ENCODE measurements at regions not wholly inside any gene's neighbourhood (a gene's known extent, or its start where the extent isn't known, plus 50 kb on each side); places are given as distances from the start of the nearest gene placed in this dataset.
A peak's percentile ranks its signal among the peaks of the same experiment; 100 is the strongest.
"Not testable (repeated sequence)": the region's sequence is repeated elsewhere in the genome, so short reads cannot be mapped to it uniquely, and the experiment has no call there.

DNA sequence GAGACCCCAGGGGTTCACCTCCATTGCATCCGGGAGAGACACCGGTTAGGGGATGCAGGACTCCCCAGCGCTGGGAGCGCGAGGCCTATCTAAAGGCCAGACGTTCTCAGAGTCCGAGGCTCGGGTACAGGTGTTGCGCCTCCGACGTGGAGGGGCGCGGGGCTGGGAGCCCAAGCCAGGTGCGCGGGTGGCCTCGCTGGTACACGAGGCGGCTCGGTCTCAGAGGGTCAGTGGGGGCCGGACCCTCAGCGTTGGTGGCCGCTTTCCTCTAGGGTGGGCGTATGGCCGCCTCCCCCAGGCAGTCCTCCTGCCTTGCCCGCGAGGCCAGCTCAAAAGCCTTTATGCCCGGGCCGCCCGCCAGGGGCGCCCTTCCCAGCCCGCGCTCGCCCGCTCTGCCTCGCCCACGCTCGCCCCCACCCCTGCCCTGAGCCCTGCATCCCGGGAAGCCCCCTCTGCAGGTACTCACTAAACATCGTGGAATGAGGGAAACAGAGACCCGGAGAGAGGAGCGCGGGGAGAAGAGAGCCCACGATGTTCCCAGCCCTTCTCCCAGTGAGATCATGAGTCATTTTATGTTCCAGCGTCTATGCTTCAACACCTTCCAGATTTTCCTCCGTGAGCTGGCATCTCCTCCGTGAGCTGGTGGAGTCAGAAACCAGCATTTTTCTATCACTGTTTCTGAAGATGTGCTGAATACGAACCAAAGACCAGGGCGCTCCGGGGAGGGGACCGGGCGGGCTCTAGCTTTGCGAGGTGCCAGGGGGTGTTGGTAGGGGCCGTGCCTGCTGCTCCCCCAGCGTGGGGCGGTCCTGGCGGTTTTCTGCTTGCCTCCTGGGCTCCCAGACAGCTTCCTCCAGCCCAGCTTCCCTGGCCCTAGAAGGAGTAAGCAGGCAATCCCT, 73.8 kb downstream of the DIO3 start:
- no peak for DNase-seq

- no peak for DNase-seq
Observed at GRCh38 chr14:101635749-101636560, 74.7 kb downstream of the DIO3 start.

DNA sequence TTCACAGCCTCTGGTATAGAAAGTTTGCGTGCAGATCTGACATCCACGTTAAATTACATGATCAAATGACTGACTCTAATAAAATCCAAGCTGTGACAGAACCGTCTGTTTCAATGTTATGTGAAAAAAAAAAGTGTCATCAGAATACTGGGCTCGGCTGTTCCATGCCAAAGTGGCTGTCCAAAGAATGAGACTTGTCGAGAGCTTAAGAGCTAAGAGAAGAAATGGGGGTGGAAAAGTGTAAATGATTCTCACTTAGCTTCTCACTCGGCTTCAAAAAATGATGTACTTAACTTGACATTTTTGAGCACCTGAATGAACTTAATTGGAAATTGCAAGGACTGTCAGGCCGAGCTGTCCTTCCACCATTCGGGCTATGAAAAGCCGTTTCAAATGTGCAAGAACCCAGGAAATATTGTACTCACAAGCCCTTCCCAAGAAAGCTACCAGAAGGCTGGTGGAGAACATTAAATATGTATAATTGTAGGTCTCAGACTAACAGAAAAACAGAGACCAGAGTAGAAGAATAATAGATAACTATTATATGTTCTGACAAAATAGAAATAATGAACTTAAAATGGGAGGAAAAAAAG, 78.0 kb downstream of the DIO3 start:
- DNase-seq = no peak

DNA sequence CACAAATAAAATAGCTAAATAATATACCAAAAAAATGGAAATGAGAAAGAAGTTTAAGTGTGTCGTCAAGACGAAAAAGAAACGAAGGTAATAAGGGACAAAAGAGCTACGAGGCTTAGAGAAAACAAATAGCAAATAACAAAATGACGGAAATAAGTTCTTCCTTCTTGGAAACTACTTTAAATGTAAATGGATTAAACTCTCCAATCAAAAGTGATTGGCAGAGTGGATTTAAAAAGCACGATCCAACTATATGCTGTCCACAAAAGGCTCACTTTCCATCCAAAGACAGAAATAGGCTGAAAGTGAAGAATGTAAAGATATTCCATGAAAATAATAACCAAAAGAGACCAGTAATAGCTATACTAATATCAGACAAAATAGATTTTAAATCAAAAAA, 82.4 kb downstream of the DIO3 start:
- no peak for DNase-seq

- no peak for DNase-seq
Observed at GRCh38 chr14:101654051-101654450, 92.8 kb downstream of the DIO3 start.

GRCh38 chr14:101657372-101657771, 96.1 kb downstream of the DIO3 start:
- no peak for DNase-seq

DNA sequence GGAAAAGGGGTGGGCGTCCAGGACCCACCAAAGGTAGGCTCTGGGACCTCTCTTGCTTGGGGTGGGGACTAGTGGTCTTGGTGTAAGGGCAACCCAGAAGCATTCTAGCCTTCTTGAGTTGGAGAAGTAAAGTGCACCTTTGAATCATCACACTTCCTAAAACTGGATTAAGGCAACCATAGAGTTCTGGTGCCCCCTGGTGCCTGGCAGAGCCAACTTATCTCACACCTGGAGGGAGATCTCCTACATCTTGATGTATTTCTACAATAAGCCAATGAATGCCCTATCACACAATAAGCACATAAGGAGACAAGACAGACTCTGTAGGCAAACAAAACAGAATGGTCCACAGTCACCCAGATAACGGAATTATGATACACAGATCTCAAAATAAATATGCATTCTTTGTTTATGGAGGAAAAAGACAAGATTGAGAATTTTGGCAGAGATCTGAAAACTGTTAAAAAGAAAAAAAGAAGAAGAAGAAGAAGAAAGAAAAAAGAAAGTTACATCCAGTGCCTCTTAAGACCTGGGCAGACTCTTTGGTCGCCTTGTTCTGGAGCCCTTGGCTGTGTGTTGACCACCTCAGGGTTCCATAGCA, 95.9 kb upstream of the PPP2R5C start:
- DNase-seq = peak; percentile 7 to 41

DNA sequence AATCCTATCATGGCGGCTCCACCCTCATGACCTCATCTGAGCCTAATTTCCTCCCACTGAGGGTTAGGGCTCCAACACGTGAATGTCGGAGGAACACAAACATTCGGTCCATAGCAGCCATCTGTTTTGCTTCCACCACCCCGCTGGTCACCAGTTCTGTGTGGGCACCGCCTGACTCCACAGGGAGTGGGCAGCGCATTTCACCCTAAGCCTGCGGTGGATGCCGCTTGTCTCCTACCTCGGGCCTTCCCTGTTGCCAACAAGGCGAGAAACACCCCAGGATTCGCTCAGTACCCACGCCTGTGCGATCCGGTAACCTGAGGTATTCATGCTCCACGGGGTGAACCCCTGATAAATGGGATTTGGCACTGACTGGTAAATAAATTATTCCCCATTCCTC, 95.2 kb upstream of the PPP2R5C start:
- no peak for DNase-seq

DNA sequence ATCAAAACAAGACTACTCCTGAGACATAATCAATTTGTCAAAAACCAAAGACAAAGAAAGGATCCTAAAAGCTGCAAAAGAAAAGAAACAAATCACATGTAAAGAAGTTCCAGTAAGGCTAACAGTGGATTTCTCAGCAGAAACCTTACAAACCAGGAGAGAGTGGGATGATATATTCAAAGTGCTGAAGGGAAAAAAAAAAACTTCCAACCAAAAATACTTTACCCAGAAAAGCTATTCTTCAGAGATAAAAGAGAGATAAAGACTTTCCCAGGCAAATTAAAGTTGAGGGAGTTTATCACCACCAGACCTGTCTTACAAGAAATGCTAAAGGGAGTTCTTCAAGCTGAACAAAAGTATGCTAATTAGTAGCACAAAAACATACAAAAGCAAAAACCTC, 91.9 kb upstream of the PPP2R5C start:
- no peak for DNase-seq

- no peak for DNase-seq
Observed at GRCh38 chr14:101673873-101674272, 87.6 kb upstream of the PPP2R5C start.

DNA sequence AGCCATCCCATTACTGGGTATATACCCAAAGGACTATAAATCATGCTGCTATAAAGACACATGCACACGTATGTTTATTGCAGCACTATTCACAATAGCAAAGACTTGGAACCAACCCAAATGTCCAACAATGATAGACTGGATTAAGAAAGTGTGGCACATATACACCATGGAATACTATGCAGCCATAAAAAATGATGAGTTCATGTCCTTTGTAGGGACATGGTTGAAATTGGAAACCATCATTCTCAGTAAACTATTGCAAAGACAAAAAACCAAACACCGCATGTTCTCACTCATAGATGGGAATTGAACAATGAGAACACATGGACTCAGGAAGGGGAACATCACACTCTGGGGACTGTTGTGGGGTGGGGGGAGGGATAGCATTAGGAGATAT, 85.7 kb upstream of the PPP2R5C start:
- DNase-seq = not testable (repeated sequence)

DNA sequence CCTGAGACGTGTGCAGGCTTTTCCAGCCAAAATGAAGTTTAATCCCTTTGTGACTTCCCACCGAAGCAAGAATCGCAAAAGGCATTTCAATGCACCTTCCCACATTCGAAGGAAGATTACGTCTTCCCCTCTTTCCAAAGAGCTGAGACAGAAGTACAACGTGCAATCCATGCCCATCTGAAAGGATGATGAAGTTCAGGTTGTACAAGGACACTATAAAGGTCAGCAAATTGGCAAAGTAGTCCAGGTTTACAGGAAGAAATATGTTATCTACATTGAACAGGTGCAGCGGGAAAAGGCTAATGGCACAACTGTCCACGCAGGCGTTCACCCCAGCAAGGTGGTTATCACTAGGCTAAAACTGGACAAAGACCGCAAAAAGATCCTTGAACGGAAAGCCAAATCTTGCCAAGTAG, 83.6 kb upstream of the PPP2R5C start:
- DNase-seq = not testable (repeated sequence)

DNA sequence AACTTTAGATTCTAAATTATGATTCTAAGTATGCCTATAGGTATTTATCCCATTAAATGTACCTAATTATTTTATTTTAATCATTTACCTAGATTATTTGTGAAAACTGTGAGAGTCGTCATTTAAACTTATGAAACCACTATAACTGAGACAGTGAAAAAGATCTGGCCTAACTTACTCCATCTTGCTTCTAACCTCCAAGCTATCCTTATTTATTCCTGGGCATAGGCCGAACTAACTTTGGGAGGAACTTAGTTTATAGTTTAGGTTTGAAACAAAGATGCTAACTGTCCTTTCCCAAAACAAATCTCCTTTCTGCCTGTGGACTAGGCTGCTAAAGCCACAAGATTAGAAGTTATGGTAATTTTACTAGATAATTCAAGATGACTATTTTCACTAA, 79.7 kb upstream of the PPP2R5C start:
- DNase-seq = no peak

GRCh38 chr14:101683365-101683764, 78.1 kb upstream of the PPP2R5C start:
- DNase-seq = no peak

DNA sequence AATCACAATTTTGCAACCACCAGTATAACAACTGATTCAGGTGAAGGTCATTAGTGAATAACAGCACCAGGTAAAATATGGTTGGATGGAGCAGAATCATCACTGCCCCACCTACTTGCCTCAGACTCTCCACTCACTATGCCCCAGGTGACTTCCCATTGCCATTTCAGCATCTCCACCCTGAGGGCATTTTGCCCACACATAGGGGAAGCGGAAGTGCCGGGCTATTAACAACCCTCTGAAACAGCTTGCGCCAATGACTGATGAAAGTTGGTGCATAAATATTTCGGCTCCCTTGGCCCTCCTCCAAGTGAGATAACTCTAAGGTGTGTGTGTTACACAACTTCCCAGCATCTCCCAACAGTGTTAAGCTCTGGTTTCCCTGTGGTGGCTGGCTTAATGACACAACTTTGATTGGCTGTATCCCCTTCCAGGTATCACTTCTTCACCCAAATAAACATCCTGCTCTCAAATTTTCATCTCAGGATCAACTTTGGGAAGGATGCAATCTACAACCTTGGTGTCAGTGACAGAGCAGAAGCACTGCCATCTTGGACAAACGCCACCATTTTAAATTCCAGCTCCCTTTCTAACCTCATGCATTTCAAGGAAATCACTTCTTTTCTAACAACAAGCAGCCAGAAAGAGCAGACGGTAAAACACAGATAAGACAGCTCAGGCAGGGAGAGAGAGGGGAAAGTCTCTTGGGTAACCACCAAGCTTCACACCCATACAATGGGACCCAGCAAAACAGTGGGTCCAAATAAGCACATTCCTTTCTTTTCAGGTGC, 73.6 kb upstream of the PPP2R5C start:
- no peak for DNase-seq

GRCh38 chr14:101689039-101689501, 72.4 kb upstream of the PPP2R5C start:
- no peak for DNase-seq

DNA sequence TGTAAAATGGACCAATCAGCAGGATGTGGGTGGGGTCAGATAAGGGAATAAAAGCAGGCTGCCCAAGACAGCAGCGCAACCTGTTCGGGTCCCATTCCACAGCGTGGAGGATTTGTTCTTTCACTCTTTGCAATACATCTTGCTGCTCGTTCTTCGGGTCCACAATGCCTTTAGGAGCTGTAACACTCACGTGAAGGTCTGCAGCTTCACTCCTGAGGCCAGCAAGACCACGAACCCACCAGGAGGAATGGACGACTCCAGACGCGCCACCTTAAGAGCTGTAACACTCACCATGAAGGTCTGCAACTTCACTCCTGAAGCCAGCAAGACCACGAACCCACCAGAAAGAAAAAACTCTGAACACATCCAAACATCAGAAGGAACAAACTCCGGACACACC, 71.5 kb upstream of the PPP2R5C start:
- DNase-seq = not testable (repeated sequence)

DNA sequence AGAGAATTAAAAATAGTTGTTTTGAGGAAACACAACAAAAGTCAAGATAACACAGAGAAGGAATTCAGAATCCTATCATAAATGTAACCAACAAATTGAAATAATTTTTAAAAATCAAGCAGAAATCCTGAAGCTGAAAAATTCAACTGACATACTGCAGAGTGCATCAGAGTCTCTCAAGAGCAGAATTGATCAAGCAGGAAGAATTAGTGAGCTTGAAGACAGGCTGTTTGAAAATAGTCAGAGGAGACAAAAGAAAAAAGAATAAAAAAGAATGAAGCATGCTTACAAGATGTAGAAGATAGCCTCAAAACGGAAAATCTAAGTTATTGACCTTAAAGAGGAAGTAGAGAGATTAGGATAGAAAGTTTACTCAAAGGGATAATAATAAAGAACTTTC, 65.8 kb upstream of the PPP2R5C start:
- DNase-seq = no peak

DNA sequence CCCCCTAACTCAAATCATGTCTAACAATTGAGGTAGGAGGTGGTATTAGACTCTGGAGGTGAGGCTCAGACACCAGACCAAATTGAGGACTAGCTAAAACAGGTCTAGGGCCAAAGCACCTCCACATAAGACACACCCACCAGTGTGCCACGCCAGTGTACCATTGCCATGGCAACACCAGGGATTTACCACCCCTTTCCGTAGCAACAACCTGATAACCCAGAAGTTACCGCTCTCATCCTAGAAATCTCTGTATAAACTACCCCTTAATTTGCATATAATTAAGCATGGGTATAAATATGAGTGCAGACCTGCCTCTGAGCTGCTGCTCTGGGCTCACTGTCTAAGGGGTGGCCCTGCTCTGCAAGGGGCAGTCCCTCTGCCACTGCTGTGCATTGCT, 57.4 kb upstream of the PPP2R5C start:
- DNase-seq = no peak

DNA sequence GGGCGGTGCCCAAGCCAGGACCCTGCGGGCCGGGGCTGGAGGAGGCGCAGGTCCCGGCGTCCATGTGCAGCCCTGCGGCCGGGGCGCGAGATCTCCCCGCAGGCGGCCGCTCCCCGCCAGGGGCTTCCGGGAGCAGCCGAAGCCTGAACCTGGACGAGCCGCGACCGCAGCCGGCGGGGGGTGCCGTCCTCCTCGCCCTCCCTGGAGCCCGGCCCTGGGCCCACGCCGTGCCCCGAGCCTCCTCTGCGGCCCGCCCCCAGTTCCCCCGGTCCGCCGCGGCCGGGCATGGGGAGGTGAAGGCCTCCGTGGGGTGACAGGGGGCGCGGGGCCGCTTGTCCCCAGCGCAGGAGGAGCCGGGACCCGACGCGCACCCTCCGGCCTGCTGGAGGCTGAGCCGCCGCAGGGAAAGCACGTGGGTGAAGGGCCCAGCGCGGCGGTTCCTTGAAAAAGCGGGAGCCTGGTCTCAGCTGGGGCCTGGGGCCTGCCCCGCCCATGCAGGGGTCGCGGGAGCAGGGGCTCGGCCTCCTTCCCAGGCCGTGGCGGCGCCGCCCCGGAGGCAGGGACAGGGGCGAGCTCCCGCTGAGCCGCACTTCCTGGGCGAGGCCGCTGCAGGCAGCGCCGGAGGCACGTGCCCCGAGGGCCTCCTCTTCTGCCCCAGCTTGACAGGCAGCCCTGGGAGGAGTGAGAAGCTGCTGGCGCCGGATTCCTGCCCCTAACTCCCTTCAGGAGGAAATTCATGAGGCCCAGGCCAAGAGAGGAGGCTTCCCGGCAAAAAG, 55.6 kb upstream of the PPP2R5C start:
- peak; percentile 28 to 40 for DNase-seq

GRCh38 chr14:101706509-101707067, 54.9 kb upstream of the PPP2R5C start:
- no peak for DNase-seq
